B cell (primary cell): ENCODE measurements at regions not wholly inside any gene's neighbourhood (a gene's known extent, or its start where the extent isn't known, plus 50 kb on each side); places are given as distances from the start of the nearest gene placed in this dataset.

ENCODE experiments used
- CTCF ChIP-seq: fragments of 200-600 bp; IDR thresholded peaks from one replicate; pipeline ENCODE4 v1.8.0; 2022; ENCODE audit warnings: antibody characterized with exemption, mild to moderate bottlenecking
- EZH2 ChIP-seq: IDR thresholded peaks from 2 replicates; pipeline ENCODE4 v1.6.1; 2012; ENCODE audit warnings: borderline replicate concordance, low read depth, mild to moderate bottlenecking, moderate library complexity, low read length; ENCODE audit not compliant: insufficient read depth, poor library complexity, severe bottlenecking

GRCh38 chr7:39898867-39899266 lies 51.2 kb upstream of the CDK13 start:
- TF ChIP-seq CTCF = no peak
- TF ChIP-seq EZH2 = no peak
